ENCODE measurements at regions not wholly inside any gene's neighbourhood (a gene's known extent, or its start where the extent isn't known, plus 50 kb on each side); places are given as distances from the start of the nearest gene placed in this dataset.
A peak's percentile ranks its signal among the peaks of the same experiment; 100 is the strongest.

- no peak overlapping the region for H3K4me3 ChIP-seq (ENCODE audit: low read depth, low read length)
- H3K27me3 ChIP-seq (replicated peaks) = no peaks in the 10 kb centered on the region
- H3K27ac ChIP-seq = no peak overlapping the region
- no peak for DNase-seq
- in situ Hi-C loops (cut with HindIII; ENCODE audit: low pct_ligation_motif_present, low sequenced_read_pairs) = no loop called here
- no peaks in the 10 kb centered on the region for H3K36me3 ChIP-seq (replicated peaks)
- no peak for TF ChIP-seq CTCF (IDR thresholded peaks at IDR 0.05; ENCODE audit: low read depth, low read length, missing control alignments)
These were observed 273.6 kb downstream of the NEBL start for GRCh38 chr10:20623546-20623945.

- H3K36me3 ChIP-seq (replicated peaks) = no peaks in the 10 kb centered on the region
- H3K4me3 ChIP-seq (ENCODE audit: low read depth, low read length) = no peak overlapping the region
- H3K27ac ChIP-seq = peak overlapping the region; percentile 0
- in situ Hi-C loops (cut with HindIII; ENCODE audit: low pct_ligation_motif_present, low sequenced_read_pairs) = no loop called here
- TF ChIP-seq CTCF (IDR thresholded peaks at IDR 0.05; ENCODE audit: low read depth, low read length, missing control alignments) = no peak
- H3K27me3 ChIP-seq (replicated peaks) = no peaks in the 10 kb centered on the region
- DNase-seq = peak; percentile 38
These were observed 274.4 kb downstream of the NEBL start for GRCh38 chr10:20622531-20623211.

GRCh38 chr10:20620981-20621380, 276.1 kb downstream of the NEBL start:
- in situ Hi-C loops (cut with HindIII; ENCODE audit: low pct_ligation_motif_present, low sequenced_read_pairs) = no loop called here

GRCh38 chr10:20618011-20618547, 279.0 kb downstream of the NEBL start:
- DNase-seq = no peak
- Histone ChIP-seq H3K27me3 (replicated peaks) (no peaks in the 10 kb centered on the region), H3K27ac (no peak overlapping the region), H3K36me3 (replicated peaks) (no peaks in the 10 kb centered on the region), H3K4me3 (ENCODE audit: low read depth, low read length) (no peak overlapping the region)
- in situ Hi-C loops (cut with HindIII; ENCODE audit: low pct_ligation_motif_present, low sequenced_read_pairs) = no loop called here
- TF ChIP-seq CTCF (IDR thresholded peaks at IDR 0.05; ENCODE audit: low read depth, low read length, missing control alignments) = no peak

More at GRCh38 chr10:20620981-20621380, 276.1 kb downstream of the NEBL start:
- H3K27me3 ChIP-seq (replicated peaks) = no peaks in the 10 kb centered on the region
- DNase-seq = no peak
- H3K27ac ChIP-seq = no peak overlapping the region
- H3K36me3 ChIP-seq (replicated peaks) = no peaks in the 10 kb centered on the region
- TF ChIP-seq CTCF (IDR thresholded peaks at IDR 0.05; ENCODE audit: low read depth, low read length, missing control alignments) = no peak
- H3K4me3 ChIP-seq (ENCODE audit: low read depth, low read length) = no peak overlapping the region

- Histone ChIP-seq H3K4me3 (ENCODE audit: low read depth, low read length) (no peak overlapping the region), H3K27ac (no peak overlapping the region), H3K36me3 (replicated peaks) (no peaks in the 10 kb centered on the region), H3K27me3 (replicated peaks) (no peaks in the 10 kb centered on the region)
- no peak for DNase-seq
- TF ChIP-seq CTCF (IDR thresholded peaks at IDR 0.05; ENCODE audit: low read depth, low read length, missing control alignments) = no peak
- in situ Hi-C loops (cut with HindIII; ENCODE audit: low pct_ligation_motif_present, low sequenced_read_pairs) = no loop called here
These were observed 279.9 kb downstream of the NEBL start for GRCh38 chr10:20616918-20617810.

Data from brain microvascular endothelial cell (primary cell).